ENCODE measurements at regions not wholly inside any gene's neighbourhood (a gene's known extent, or its start where the extent isn't known, plus 50 kb on each side); places are given as distances from the start of the nearest gene placed in this dataset.

GRCh38 chr13:106299621-106300020 is 235.8 kb downstream of the EFNB2 start:
- DNase-seq: no peak

GRCh38 chr13:106297283-106297682 is 238.2 kb downstream of the EFNB2 start:
- DNase-seq: no peak

- no peak for DNase-seq
Observed at GRCh38 chr13:106296723-106297122, 238.7 kb downstream of the EFNB2 start.

GRCh38 chr13:106295971-106296370 is 239.5 kb downstream of the EFNB2 start:
- DNase-seq: no peak

- DNase-seq: no peak
Observed at GRCh38 chr13:106291006-106291405, 244.5 kb downstream of the EFNB2 start.

- no peak for DNase-seq
Observed at GRCh38 chr13:106287351-106287750, 248.1 kb downstream of the EFNB2 start.

- DNase-seq: no peak
Observed at GRCh38 chr13:106286811-106287210, 248.7 kb downstream of the EFNB2 start.

- DNase-seq: no peak
Observed at GRCh38 chr13:106284358-106284757, 251.1 kb downstream of the EFNB2 start.

GRCh38 chr13:106281426-106281825 is 254.0 kb downstream of the EFNB2 start:
- DNase-seq: no peak

GRCh38 chr13:106277484-106278154 is 257.8 kb downstream of the EFNB2 start:
- no peak for DNase-seq

GRCh38 chr13:106276876-106277275 is 258.6 kb downstream of the EFNB2 start:
- DNase-seq: no peak

- no peak for DNase-seq
Observed at GRCh38 chr13:106275446-106276032, 259.9 kb downstream of the EFNB2 start.

GRCh38 chr13:106274551-106275203 is 260.8 kb downstream of the EFNB2 start:
- no peak for DNase-seq

GRCh38 chr13:106263801-106264200 is 271.7 kb downstream of the EFNB2 start:
- no peak for DNase-seq

GRCh38 chr13:106262886-106263285 is 272.6 kb downstream of the EFNB2 start:
- no peak for DNase-seq

- DNase-seq: no peak
Observed at GRCh38 chr13:106261450-106261849, 274.0 kb downstream of the EFNB2 start.

- no peak for DNase-seq
Observed at GRCh38 chr13:106260352-106260751, 275.1 kb downstream of the EFNB2 start.

GRCh38 chr13:106259928-106260327 is 275.5 kb downstream of the EFNB2 start:
- no peak for DNase-seq

- no peak for DNase-seq
Observed at GRCh38 chr13:106246666-106247188, 288.7 kb downstream of the EFNB2 start.

- no peak for DNase-seq
Observed at GRCh38 chr13:106246242-106246641, 289.2 kb downstream of the EFNB2 start.

GRCh38 chr13:106243011-106243565 is 292.4 kb downstream of the EFNB2 start:
- no peak for DNase-seq

Data from right lung (tissue), 2 donors.